HG02884 (cell line): ENCODE measurements at regions not wholly inside any gene's neighbourhood (a gene's known extent, or its start where the extent isn't known, plus 50 kb on each side); places are given as distances from the start of the nearest gene placed in this dataset.

Experiments used
- ATAC-seq: cut with Tn5 transposase; IDR thresholded peaks from one replicate; pipeline ENCODE4 v1.9.1; 2021; ENCODE audit warnings: mild to moderate bottlenecking, moderate library complexity; ENCODE audit not compliant: unreplicated experiment

DNA sequence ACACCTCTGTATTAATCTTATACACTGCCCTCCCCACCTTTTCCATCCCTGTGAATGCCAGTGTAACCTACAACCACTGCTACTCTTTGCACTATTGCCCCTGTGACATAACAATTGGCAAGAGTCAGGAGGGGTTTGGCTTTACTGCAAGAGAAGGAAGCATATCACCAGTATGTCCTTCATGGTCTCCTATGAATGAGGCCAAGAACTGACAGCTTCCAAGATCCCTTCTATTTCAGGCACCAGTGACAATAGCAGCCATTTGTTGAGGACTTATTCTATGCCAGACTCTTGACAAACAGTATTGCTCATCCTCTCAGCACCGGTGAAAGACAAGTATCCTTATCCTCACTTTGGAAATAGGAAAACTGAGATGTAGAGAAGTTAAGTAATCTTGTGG, 363.9 kb downstream of the MID1IP1 start:
- no peak for ATAC-seq

DNA sequence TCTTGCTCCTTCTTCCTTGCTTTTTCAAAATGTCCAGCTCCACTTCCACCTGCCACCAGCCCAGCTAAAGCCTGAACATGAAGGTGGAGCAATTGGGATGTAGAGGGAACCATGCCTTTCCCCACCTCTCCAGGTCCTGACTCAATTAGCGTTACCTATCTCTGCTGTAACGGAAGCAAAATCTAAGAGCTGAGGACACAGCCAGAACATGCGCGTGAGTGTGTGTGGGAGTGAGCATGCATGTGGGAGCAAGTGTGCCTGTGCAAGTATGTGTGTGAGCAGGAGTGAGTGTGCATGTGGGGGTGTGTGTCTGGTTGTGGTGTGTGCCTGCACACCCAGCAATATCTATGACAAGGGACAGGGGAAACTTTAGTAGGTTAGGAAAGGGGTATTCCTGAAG, 364.5 kb downstream of the MID1IP1 start:
- ATAC-seq: no peak

DNA sequence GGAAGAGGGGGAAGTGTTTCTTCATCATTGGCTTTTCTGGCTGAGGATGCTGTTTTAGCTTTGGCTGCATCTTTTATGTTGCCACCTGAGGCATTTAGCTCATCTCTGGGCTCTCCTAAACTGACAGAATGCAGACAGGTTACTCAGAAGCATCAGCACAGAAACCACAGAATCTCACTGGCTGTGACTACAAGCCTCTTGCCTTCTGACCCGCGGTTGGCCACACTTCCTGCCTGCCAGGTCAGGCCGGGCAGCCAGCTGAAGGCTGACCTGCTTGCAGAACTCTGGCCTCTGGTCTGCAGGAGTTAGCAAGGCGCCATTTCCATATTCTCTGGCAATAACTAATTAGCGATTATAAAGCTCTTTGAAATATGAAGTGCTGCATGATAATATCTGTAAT, 366.5 kb downstream of the MID1IP1 start:
- no peak for ATAC-seq

GRCh38 chrX:39168609-39169008, 367.4 kb downstream of the MID1IP1 start:
- ATAC-seq: no peak

GRCh38 chrX:39169976-39170375, 368.7 kb downstream of the MID1IP1 start:
- no peak for ATAC-seq

DNA sequence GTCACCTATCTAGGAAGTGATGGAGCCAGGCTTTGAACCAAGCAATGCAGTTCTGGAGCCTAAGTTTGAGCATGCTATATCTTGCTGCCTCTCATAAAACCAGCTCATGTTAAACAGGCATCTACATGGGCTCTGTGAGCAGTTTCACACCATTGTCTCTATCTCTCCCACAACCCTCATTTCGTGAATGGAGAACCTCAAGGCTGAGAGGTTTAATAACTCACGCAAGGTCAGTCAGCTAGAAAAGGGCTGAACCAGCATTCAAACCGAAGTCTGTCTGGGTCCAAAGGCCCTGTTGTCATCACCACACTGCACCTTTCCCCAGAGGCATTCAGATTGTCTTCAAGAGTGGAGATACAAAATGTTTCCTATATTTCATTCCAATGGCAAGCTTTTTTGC, 369.2 kb downstream of the MID1IP1 start:
- ATAC-seq: no peak

- no peak for ATAC-seq
These were observed 370.4 kb downstream of the MID1IP1 start for GRCh38 chrX:39171686-39172085.

- no peak for ATAC-seq
These were observed 373.0 kb downstream of the MID1IP1 start for GRCh38 chrX:39174241-39174771.

GRCh38 chrX:39174772-39175417, 373.6 kb downstream of the MID1IP1 start:
- no peak for ATAC-seq

GRCh38 chrX:39175418-39176057, 374.3 kb downstream of the MID1IP1 start:
- ATAC-seq: no peak

DNA sequence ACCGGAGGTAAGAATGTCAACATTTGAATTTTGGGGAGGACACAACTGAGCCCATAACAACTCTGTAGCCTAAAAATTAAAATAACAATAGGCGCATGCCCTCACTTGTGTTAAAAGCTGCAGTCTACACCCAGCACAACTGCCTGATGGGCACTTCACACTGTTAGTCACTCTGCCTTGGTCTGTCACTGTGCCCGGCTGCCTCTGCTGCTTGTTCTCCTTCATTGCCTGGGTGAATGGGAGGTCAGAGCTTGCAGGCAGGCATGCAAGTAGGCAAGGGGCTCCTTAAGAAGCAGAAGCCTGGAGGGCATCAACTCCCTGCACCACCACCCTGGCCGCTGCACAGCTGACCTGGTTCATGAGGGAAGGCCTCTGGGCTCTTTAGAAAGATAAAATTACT, 374.8 kb downstream of the MID1IP1 start:
- no peak for ATAC-seq

- no peak for ATAC-seq
These were observed 388.2 kb downstream of the MID1IP1 start for GRCh38 chrX:39189431-39189830.

- no peak for ATAC-seq
These were observed 393.4 kb downstream of the MID1IP1 start for GRCh38 chrX:39194673-39195072.

- no peak for ATAC-seq
These were observed 393.9 kb downstream of the MID1IP1 start for GRCh38 chrX:39195156-39195555.

GRCh38 chrX:39196192-39197102, 395.2 kb downstream of the MID1IP1 start:
- peak; percentile 93 for ATAC-seq

DNA sequence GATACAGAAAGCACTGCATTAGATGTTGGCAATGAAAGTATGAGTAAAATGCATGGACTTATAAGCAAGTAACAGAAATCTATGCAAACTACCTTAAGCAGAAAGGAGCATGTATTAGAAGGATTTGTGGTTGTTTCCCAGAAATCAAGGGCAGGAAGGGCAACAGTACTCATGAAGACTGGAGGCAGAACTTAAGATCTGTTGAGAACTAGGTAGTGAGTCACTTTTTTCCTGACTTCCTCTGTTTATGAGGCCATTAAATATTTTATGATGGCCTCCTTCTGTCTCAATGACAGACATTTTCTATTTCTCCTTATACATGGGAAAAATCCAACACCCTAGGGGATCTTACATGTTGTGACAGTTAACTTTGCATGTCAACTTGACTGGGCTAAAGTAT, 398.2 kb downstream of the MID1IP1 start:
- ATAC-seq: no peak

DNA sequence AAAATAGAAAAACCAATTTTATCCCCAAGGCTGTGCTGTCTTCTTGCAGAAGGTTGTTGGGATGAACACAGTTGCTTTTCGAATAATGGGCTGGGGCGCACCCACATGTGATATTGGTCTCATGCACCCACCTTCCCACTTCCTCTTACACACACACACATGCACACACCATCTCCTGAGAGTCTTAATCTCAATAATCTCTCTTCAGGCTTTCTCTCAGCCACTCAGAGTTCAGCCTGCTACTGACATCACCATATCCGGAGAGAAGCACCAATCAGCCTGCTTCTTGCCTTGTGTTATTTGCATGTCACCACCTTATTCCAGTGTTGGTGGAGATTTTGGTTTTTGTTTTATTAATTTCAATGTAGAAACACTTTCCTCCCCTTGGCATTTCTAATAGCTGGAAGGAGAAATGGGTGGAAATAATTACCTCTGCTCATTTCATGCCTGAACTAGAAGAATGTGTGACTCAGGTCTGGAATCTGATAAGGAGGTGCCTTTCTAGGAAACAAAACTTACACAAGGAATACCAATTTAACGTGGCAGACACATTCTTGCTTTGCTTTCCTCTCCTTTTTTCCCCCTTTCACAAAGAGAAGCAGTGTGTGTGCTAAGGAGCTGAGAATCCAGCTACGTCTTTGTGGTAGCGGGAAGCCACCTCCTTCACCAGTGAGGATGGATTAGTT, 400.2 kb downstream of the MID1IP1 start:
- ATAC-seq: no peak

DNA sequence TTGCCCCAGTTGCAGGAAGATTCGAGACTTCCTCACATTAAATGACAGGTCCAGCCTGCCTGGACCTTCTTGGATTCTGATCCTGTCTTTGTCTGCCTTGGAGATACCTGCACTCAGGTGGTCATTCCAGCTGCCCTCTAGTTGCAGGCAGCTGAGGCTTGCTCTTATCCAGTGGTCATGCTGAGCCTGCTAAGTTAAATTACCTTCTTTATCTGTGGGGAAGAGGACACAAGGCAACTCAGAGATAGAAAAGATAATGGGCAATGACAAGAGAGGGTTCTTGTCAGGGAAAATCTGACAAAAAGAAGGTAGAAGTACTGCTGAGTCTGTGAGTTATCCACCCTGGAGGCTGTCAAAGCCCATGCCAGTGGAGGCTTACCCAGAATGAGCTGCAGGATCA, 401.4 kb downstream of the MID1IP1 start:
- ATAC-seq: no peak

DNA sequence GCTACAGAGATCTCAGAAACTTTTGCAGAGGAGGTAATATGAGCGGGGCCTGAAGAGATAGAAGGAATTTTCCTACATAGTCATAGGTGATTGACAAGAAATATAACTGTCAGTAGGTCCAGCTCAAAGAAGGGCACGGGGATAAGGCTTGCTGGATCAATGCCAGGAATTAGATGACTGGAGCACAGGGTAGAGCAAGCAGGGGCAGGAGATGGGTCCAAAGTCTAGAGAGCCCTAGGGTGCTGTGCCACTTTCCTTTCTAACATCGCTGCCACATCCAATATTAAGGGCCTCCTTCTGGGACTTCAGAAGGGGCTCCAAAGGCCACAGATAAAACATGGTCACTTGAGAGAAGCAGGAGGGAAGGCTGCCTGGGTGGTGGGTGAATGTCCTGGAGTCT, 402.2 kb downstream of the MID1IP1 start:
- no peak for ATAC-seq

DNA sequence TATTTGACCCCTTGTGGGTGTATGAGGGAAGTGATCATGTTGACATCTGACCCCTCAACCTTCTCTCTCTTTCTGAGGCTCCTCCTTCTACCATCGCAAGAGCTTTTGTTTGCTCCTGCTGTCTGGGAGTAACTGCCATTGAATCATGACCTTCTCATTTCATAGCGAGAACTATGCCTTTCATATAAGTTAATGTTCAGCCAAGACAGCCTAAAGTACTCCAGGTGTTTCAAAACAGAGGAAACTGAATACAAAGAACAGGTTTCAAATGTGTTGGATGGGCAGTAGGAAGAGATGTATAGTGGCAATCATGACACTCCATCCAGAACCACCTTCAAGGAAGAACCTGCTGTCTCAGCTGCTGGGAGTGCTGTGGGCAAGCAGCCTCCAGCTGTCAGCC, 403.1 kb downstream of the MID1IP1 start:
- no peak for ATAC-seq

- no peak for ATAC-seq
These were observed 403.7 kb downstream of the MID1IP1 start for GRCh38 chrX:39204945-39205344.
